ENCODE measurements at regions not wholly inside any gene's neighbourhood (a gene's known extent, or its start where the extent isn't known, plus 50 kb on each side); places are given as distances from the start of the nearest gene placed in this dataset.

DNA sequence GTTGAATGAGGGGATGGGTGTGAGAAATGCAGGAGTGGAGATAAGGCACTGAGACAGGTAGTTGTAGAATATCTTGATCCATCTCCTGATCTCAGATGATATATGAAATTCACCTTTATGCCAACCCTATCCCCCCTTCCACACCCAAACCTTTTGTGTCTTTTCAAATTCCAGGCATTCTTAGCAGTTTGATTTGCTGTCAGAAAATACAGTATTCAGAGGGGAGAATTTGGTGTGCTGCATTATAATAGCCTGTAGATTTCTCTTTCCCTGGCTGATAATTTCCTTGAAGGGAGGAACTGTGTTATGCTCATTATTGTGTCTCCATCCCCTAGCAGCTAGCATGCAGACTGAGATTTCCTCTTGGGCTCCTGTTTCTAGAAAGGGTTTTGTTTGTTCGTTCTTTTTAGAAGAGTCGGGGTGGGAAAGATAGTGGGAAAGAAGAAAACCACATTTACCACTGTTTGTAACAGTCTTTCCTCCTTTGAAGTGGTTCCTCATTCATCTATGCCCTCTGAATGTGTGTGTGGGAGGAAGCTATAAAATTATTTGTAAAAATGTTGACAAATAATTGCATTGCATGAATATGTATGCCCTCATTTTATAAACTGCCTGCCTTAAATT lies 373.4 kb downstream of the DIPK2A start:
- TF ChIP-seq, protein P1, sequence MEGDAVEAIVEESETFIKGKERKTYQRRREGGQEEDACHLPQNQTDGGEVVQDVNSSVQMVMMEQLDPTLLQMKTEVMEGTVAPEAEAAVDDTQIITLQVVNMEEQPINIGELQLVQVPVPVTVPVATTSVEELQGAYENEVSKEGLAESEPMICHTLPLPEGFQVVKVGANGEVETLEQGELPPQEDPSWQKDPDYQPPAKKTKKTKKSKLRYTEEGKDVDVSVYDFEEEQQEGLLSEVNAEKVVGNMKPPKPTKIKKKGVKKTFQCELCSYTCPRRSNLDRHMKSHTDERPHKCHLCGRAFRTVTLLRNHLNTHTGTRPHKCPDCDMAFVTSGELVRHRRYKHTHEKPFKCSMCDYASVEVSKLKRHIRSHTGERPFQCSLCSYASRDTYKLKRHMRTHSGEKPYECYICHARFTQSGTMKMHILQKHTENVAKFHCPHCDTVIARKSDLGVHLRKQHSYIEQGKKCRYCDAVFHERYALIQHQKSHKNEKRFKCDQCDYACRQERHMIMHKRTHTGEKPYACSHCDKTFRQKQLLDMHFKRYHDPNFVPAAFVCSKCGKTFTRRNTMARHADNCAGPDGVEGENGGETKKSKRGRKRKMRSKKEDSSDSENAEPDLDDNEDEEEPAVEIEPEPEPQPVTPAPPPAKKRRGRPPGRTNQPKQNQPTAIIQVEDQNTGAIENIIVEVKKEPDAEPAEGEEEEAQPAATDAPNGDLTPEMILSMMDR (conservative IDR thresholded peaks at IDR 0.05 in 1 of 2, IDR thresholded peaks at IDR 0.05 in 1 of 2; ENCODE audit: low read depth in 1 of 2, low read length in 2 of 2) = no peak
- no peak for TF ChIP-seq EZH2 (IDR thresholded peaks at IDR 0.05; ENCODE audit: low read length, missing control alignments)
